HepG2 (cell line): ENCODE measurements at regions not wholly inside any gene's neighbourhood (a gene's known extent, or its start where the extent isn't known, plus 50 kb on each side); places are given as distances from the start of the nearest gene placed in this dataset.

Experiments used
- ATAC-seq: fragments of 200-7000 bp; cut with Tn5 transposase; 3 replicates; pipeline ENCODE4 v1.9.1; 2020; ENCODE audit warnings: mild to moderate bottlenecking, moderate library complexity
- BruUV-seq: library from RNA; stranded (reverse); fragments of 400-500 nt; replicated peaks from 2 replicates; lab custom pipeline; 2021; lab: Mats Ljungman, UMichigan
- CTCF ChIA-PET: fragments of 300-600 bp; formaldehyde crosslinking; extraction: SDS; loops from one replicate; lab custom pipeline; 2021; ENCODE audit warnings: low total read pairs, inconsistent platforms, low intra/inter-chr PET ratio; lab: Yijun Ruan, JAX
- POLR2A ChIA-PET: fragments of 350-600 bp; sonication (Branson Sonifier 250); formaldehyde crosslinking; loops from one replicate; lab custom pipeline; 2020; ENCODE audit warnings: antibody characterized with exemption, inconsistent platforms; lab: Yijun Ruan, JAX
- DNase-seq: peaks from one replicate; pipeline ENCODE4 v3.0.0-alpha.2; 2015; ENCODE audit warnings: low spot score
- FAIRE-seq: peaks from 3 replicates; lab custom pipeline; 2011; peaks lifted over from hg19 to GRCh38; lab: Jason Lieb, UNC
- H2AFZ ChIP-seq: one replicate; pipeline ENCODE4 v1.6.1; 2011; ENCODE audit warnings: low read length, inconsistent platforms
- H3K27ac ChIP-seq: fragments of 300-600 bp; 3 replicates; pipeline ENCODE4 v1.8.0; 2011; ENCODE audit warnings: mixed run types, mild to moderate bottlenecking, mixed read lengths, low read length, inconsistent platforms; ENCODE audit not compliant: insufficient read depth; ENCODE audit errors: extremely low read length
- H3K27me3 ChIP-seq, 2 experiments: fragments of 200-600 bp in 1 of 2; 2 replicates in 1 of 2; 3 replicates in 1 of 2; pipeline versions ENCODE4 v1.6.0 to v1.8.0; 2011; ENCODE audit warnings: low read length in 2 of 2, mild to moderate bottlenecking in 2 of 2, moderate library complexity in 2 of 2, inconsistent platforms in 1 of 2; ENCODE audit not compliant: insufficient read depth in 2 of 2, control insufficient read depth in 1 of 2
- H3K36me3 ChIP-seq, 2 experiments: fragments of 200-600 bp in 1 of 2; replicated peaks in 1 of 2; 2 replicates in 1 of 2; 3 replicates in 1 of 2; pipeline versions ENCODE4 v1.5.1 to v1.8.0; 2011; ENCODE audit warnings: low read length in 2 of 2, inconsistent platforms in 1 of 2; ENCODE audit not compliant: insufficient read depth in 2 of 2, control insufficient read depth in 1 of 2
- H3K4me1 ChIP-seq: 2 replicates; pipeline ENCODE4 v1.5.1; 2012; ENCODE audit warnings: low read length, inconsistent platforms; ENCODE audit not compliant: insufficient read depth
- H3K4me2 ChIP-seq: 2 replicates; pipeline ENCODE4 v1.6.0; 2011; ENCODE audit warnings: low read depth, low read length, inconsistent platforms
- H3K4me3 ChIP-seq, 3 experiments: fragments of 200-600 bp in 1 of 3; sonication (generic), shearing (Covaris generic) in 1 of 3; replicated peaks in 1 of 3; 2 replicates each; pipeline ENCODE4 v1.5.1; 2011 to 2016; ENCODE audit warnings: low read length in 3 of 3, inconsistent platforms in 2 of 3, low read depth in 2 of 3, mild to moderate bottlenecking in 2 of 3, control low read depth in 1 of 3, mixed read lengths in 1 of 3; ENCODE audit not compliant: insufficient read depth in 1 of 3
- H3K79me2 ChIP-seq: one replicate; pipeline ENCODE4 v1.6.1; 2011; ENCODE audit warnings: low read length, inconsistent platforms; ENCODE audit not compliant: insufficient read depth
- H3K9ac ChIP-seq: 2 replicates; pipeline ENCODE4 v1.6.0; 2011; ENCODE audit warnings: mild to moderate bottlenecking, low read depth, low read length, inconsistent platforms; ENCODE audit not compliant: insufficient read depth
- H3K9me3 ChIP-seq: 2 replicates; pipeline ENCODE4 v1.5.1; 2012; ENCODE audit warnings: mild to moderate bottlenecking, low read length
- H4K20me1 ChIP-seq: 2 replicates; pipeline ENCODE4 v1.6.0; 2011; ENCODE audit warnings: inconsistent platforms, mild to moderate bottlenecking, low read length, moderate library complexity; ENCODE audit not compliant: insufficient read depth
- ARID3A ChIP-seq: IDR thresholded peaks from 2 replicates; pipeline ENCODE4 v1.6.1; 2012; ENCODE audit warnings: low read depth, low read length, improper control_type of control experiment
- ATF4 ChIP-seq, 2 experiments: fragments of 450-650 bp in 1 of 2; sonication (generic) in 1 of 2; formaldehyde crosslinking; IDR thresholded peaks; 2 replicates each; pipeline versions ENCODE4 v1.5.0 to v1.8.0; 2020 to 2022; ENCODE audit warnings: mild to moderate bottlenecking in 1 of 2, missing genetic modification reagents in 1 of 2
- CHD4 ChIP-seq: fragments of 200-600 bp; sonication (generic); IDR thresholded peaks from 2 replicates; pipeline ENCODE4 v1.7.0; 2017; ENCODE audit warnings: mild to moderate bottlenecking, low read length, borderline replicate concordance
- HOXA3 ChIP-seq: sonication (generic); formaldehyde crosslinking; IDR thresholded peaks from 2 replicates; pipeline ENCODE4 v1.5.0; 2020; ENCODE audit warnings: missing genetic modification reagents
- HOXA5 ChIP-seq: sonication (generic); formaldehyde crosslinking; IDR thresholded peaks from 2 replicates; pipeline ENCODE4 v1.4.0; 2020; ENCODE audit warnings: missing genetic modification reagents
- KDM1A ChIP-seq: IDR thresholded peaks from 2 replicates; pipeline ENCODE4 v1.6.1; 2016; ENCODE audit warnings: missing compliant biosample characterization
- SRSF9 ChIP-seq: fragments of 200-400 bp; formaldehyde crosslinking; IDR thresholded peaks from 2 replicates; pipeline ENCODE4 v1.6.1; 2018; ENCODE audit warnings: borderline replicate concordance, mild to moderate bottlenecking, low read depth, low read length; ENCODE audit not compliant: insufficient read depth, poor library complexity, severe bottlenecking
- ZNF12 ChIP-seq: sonication (generic); formaldehyde crosslinking; IDR thresholded peaks from 2 replicates; pipeline ENCODE4 v1.5.0; 2020; ENCODE audit warnings: missing genetic modification reagents
- ZNF572 ChIP-seq: sonication (generic); formaldehyde crosslinking; IDR thresholded peaks from 2 replicates; pipeline ENCODE4 v1.5.1; 2020; ENCODE audit warnings: mild to moderate bottlenecking, missing genetic modification reagents
- ZNF720 ChIP-seq: sonication (generic); formaldehyde crosslinking; IDR thresholded peaks from 2 replicates; pipeline ENCODE4 v1.4.0; 2020; ENCODE audit warnings: missing genetic modification reagents
- ZNF724P ChIP-seq: sonication (generic); formaldehyde crosslinking; IDR thresholded peaks from 2 replicates; pipeline ENCODE4 v1.8.0; 2022; ENCODE audit warnings: missing genetic modification reagents, borderline replicate concordance
- ZNF800 ChIP-seq: sonication (generic); formaldehyde crosslinking; IDR thresholded peaks from 2 replicates; pipeline ENCODE4 v1.4.0; 2020; ENCODE audit warnings: missing genetic modification reagents
- WGBS: methylation state at CpG from one replicate; pipeline ENCODE4 v1.1.6; 2017; ENCODE audit warnings: low lambda C conversion rate; 5-methylcytosine and 5-hydroxymethylcytosine counted together
- in situ Hi-C: cut with HindIII; loops from 2 replicates; pipeline ENCODE4 v1.10.0; 2017; ENCODE audit warnings: low pct_unique_long_range_greater_than_20kb; ENCODE audit not compliant: extremely low pct_ligation_motif_present
- intact Hi-C: fragments of 100-400 bp; cut with micrococcal nuclease; formaldehyde crosslinking; loops from one replicate; pipeline ENCODE4 v1.10.0; 2022; ENCODE audit not compliant: unreplicated experiment
- TF ChIP-seq, protein P1 (sequence below): sonication (generic); formaldehyde crosslinking; IDR thresholded peaks from 2 replicates; pipeline ENCODE4 v1.8.1; 2023; ENCODE audit warnings: mild to moderate bottlenecking, missing genetic modification reagents

GRCh38 chr5:74975582-74975981 lies 76.8 kb downstream of the GCNT4 start:
- WGBS = 23% methylated on average over 3 of the region's 3 CpGs
- H2AFZ ChIP-seq = no peak overlapping the region
- H3K4me1 ChIP-seq = peaks cover 28% of the 10 kb centered on the region
- in situ Hi-C loops = no loop called here
- no peak for ATAC-seq
- H3K36me3 ChIP-seq = no peaks in the 10 kb centered on the region
- CTCF ChIA-PET = no interaction called here
- no peaks in the 10 kb centered on the region for H3K27me3 ChIP-seq
- no TSS peak for BruUV-seq
- no peaks in the 10 kb centered on the region for H4K20me1 ChIP-seq
- POLR2A ChIA-PET = no interaction called here
- FAIRE-seq = no peak
- no peak overlapping the region for H3K4me2 ChIP-seq
- H3K9ac ChIP-seq = no peak overlapping the region
- no peak overlapping the region for H3K4me3 ChIP-seq
- no peak overlapping the region for H3K27ac ChIP-seq
- DNase-seq = no peak
- H3K9me3 ChIP-seq = peaks cover 12% of the 10 kb centered on the region; the same call in 1 of the 2 replicates
- no peaks in the 10 kb centered on the region for H3K79me2 ChIP-seq
- intact Hi-C loops = no loop called here
- TF ChIP-seq CHD4 (0 out of 2 replicates have a peak, but pooled peaks have one; percentile 34), SRSF9 (no peak), ZNF12 (CRISPR knock-in tag) (peak; percentile 99)

DNA sequence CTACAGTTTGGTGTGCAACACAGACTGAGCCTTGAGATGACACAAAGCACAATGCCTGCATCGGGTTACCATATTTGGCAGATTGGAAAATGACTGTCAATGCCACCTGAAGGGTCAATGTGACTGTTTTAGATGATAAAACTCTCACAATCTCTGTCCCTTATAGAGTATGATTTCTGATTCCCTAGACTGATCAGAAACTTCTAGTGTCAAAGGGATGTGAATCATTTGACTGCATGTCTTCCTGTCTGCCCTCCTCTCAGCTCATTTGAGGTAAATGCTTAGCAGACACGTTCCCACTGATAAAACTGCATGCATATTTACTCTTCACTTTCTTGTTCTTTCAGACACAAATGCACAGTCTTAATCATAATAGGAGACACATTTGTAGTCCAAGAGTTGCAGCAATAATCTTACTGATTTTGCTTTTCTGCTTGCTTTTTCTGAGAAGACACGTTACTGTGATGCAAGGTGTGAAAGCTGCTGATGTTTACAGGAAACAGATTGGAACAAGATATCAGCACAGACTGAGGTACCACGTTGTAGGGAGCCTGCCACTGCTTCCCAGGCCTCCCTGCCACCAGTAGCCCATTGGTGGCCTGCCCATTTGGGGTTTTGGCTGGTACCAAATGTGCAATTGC lies 77.8 kb downstream of the GCNT4 start:
- H3K36me3 ChIP-seq = no peaks in the 10 kb centered on the region
- ChIA-PET CTCF (no interaction called here), POLR2A (no interaction called here)
- intact Hi-C loops (no loop called here), in situ Hi-C loops (no loop called here)
- no TSS peak for BruUV-seq
- H3K79me2 ChIP-seq = no peaks in the 10 kb centered on the region
- peaks cover 38% of the 10 kb centered on the region for H3K4me1 ChIP-seq
- FAIRE-seq = no peak
- no peaks in the 10 kb centered on the region for H4K20me1 ChIP-seq
- H2AFZ ChIP-seq = no peak overlapping the region
- H3K9me3 ChIP-seq = peaks cover 12% of the 10 kb centered on the region; the same call in 1 of the 2 replicates
- DNase-seq = no peak
- no peaks in the 10 kb centered on the region for H3K27me3 ChIP-seq
- no peak for ATAC-seq
- H3K4me3 ChIP-seq = no peak overlapping the region
- no peak overlapping the region for H3K27ac ChIP-seq
- H3K4me2 ChIP-seq = no peak overlapping the region
- 33% methylated on average over 4 of the region's 4 CpGs for WGBS
- no peak overlapping the region for H3K9ac ChIP-seq
- no peak for TF ChIP-seq ZNF720 (CRISPR knock-in tag)
- no peak for TF ChIP-seq KDM1A (CRISPR knock-in tag)
- no peak for TF ChIP-seq ZNF724P (CRISPR knock-in tag)
- TF ChIP-seq ZNF572 (CRISPR knock-in tag) = no peak
- TF ChIP-seq ATF4 (CRISPR knock-in tag; IDR thresholded peaks at IDR 0.05) = no peak
- TF ChIP-seq HOXA5 (CRISPR knock-in tag) = no peak
- TF ChIP-seq ARID3A = no peak
- TF ChIP-seq, protein P1, sequence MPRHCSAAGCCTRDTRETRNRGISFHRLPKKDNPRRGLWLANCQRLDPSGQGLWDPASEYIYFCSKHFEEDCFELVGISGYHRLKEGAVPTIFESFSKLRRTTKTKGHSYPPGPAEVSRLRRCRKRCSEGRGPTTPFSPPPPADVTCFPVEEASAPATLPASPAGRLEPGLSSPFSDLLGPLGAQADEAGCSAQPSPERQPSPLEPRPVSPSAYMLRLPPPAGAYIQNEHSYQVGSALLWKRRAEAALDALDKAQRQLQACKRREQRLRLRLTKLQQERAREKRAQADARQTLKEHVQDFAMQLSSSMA = no peak
- TF ChIP-seq HOXA3 (CRISPR knock-in tag) = no peak
- no peak for TF ChIP-seq ZNF800 (CRISPR knock-in tag)
